GM04504 (cell line): ENCODE measurements at regions not wholly inside any gene's neighbourhood (a gene's known extent, or its start where the extent isn't known, plus 50 kb on each side); places are given as distances from the start of the nearest gene placed in this dataset.

ENCODE experiments used
- DNase-seq: peaks from one replicate; pipeline ENCODE4 v3.0.0-alpha.2; 2012; ENCODE audit warnings: low read depth

DNA sequence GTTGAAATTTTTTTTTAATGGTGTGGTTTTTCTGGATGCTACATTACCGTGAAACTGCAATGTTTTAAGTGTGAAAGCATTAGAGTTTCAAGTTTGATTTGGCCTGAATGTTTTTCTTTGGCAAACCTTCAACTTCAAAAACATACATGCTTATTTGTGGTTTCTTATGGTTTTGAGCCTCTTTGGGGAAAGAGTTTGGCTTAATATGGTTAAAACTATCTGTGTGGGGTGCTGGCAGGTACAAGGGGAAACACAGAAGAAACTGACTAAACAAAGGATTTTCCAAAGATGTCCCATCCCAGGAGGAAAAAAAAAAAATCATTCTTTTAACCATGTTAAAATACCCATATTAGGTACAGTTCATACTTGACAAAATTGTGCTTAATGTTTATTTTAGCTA is 121.1 kb downstream of the HGF start:
- DNase-seq = no peak

DNA sequence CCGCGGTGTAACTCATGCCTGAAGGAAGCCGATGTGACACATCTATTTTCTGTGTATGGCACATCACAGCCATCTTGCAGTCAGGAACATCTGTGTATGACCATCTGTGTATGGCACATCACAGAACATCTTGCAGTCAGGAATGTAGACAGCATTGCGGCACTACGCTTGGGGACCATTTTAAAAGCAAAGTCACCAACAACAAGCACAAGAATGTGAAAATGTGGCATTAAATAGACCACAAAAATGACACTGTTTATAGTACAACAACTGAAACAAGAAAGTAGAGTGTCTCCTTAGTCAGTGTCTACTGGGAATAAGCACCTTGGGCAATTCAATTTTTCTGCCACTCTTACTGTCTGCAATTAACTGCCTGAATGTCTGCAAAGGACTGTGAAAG is 124.4 kb downstream of the HGF start:
- no peak for DNase-seq

DNA sequence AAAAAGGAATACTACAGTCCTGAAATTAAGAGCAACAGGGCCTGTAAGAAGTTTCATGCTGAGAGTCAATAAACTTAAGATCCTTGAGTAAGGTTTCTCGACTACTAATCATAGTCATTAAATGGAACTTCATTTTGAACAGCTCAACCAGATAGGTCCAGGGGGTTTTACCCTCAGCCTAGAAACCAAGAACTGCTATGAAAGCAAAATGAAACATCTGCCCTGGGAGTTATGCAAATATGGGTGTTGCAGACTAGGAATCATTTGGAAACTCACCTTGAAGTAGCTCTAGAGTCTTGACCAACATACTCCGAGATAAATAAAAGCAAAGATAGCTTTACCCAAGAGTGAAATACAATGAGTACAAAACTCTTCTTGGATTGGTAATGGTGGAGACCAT is 128.0 kb downstream of the HGF start:
- no peak for DNase-seq

DNA sequence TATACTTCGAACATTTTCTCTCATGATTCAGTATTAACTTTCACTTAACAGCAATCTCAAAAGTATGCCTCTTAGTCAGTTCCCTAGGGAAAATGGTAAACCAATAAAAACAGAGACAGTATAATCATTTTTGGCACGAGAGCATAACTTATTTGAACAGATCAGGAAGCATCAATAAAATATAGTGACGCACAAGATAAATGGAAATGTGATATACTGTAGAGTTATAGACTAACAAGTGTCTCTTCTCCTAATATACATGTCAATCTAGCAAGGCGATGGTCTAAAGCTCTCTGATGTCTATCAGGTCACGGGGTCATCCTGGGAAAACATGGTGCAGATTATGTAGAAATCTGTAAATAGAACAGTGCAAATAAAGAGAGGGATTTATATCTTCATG is 131.6 kb downstream of the HGF start:
- peak; percentile 42 for DNase-seq

DNA sequence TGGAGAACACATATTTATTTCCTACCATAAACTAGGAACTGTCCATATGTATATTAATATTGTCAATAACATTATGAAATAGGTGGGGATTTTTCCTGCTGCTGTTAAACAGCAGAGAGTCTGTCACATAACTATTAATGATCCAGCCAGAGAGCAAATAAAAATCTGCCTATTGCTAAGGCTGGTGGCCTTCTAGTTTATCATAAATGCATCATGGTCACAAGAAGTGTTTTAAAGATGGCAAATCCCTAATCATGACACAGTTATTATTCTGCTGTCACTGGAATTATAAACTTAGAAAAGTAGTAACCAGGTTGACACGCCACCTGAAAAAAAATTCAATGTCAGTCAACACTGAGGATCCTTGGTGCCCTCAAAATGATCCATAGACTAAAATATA is 132.3 kb downstream of the HGF start:
- DNase-seq = no peak

DNA sequence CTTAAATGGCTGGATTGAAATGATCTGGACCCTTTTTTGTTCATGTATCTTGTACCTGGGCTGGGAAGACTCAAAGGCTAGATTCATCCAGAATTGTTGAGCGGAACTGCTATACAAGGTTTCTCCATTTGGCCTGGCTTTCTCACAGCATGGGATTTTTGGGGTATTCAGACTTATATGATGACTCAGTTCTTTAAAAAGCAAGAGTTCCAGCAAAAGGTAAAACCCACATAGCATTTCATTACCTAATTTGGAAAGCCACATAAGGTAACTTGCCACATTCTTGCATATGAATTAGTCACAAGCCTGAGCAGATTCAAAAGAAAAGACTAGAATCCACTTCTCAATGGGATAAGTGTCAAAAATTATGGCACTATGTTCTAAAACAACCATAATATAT is 137.4 kb downstream of the HGF start:
- no peak for DNase-seq

DNA sequence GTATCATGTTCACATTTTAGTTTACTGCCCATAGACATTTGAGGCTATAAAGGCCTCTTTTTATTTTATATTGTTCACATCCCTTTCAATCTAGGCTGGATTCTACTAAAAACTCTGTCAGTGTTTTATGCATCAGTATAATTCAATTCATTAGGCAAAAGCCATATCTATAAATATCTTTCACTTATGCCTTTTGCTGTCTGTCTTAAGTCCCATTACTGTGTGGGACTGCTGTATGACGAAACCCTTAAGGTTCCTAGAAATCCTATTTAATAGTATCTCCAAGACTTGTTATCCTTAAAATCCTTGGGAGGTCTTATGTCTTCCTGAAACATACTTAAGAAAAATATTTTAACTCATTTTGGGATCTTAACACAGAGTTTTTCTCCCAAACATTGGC is 139.2 kb downstream of the HGF start:
- DNase-seq = no peak

DNA sequence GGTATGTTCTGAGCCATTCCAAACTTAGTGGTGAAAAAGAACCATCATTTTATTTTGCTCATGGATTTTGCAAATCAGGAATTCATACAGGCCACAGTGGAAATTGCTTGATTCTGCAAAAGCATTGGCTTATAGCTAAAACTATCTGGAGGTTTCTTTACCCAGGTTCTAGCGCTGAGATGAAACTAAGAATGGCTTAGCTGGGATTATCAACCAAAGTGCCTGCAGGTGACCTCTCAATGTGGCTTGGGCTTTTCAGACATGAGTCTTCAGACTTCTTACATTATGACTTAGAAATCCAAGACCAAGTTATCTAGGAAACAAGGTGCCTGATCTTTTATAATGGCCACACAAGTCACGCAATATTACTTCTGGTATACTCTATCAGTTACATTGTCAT is 140.1 kb downstream of the HGF start:
- no peak for DNase-seq

DNA sequence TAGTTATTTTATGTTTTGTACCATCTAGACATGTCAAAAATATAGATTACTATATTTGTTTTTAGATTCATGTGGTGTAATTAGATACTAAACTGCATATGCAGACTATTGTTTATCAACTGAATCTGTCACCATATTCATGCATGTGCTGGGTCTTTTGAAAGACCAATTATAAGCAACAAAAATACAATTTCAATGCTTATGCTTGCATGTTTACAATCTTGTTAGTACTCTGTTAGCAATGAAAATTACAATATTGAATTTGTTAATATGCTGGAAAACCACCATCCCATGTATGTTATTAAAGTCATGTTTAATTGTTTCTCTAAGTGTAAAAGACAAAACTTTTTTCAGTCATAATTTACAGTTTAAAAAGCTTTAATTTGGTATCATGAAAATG is 140.9 kb downstream of the HGF start:
- DNase-seq = no peak

DNA sequence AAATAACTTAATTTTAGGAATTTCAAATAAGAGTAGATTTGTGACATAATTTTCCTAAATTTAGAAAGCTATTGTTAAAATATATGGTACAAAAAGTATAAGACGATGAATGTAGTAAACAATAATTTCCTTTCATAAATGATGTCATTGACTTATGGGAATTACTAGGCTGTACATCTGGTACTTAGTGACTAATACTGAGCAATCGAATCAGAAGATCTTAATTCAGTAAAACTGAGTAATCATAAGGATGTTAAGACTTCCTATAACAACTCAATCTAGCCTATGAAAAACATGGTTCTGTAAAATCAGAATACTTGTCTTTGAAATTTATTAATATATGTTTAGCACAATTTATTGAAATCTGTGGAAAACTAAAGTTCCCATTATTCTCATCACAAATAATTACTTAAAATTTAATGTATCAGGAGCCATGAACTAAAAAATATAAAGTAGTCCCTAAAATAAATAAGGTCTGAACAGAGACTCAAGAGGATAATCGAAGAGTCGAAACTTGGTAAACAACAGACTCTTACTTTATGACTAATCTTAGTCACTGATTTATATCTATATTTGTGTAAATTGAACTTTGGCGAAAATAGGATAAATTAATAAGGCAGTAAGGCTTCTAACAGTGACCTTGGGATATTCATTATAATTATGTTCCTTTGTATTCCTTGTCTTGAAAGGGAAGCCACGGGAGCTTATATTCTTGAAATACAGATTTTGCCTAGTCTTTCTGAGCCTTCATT is 142.1 kb downstream of the HGF start:
- no peak for DNase-seq

DNA sequence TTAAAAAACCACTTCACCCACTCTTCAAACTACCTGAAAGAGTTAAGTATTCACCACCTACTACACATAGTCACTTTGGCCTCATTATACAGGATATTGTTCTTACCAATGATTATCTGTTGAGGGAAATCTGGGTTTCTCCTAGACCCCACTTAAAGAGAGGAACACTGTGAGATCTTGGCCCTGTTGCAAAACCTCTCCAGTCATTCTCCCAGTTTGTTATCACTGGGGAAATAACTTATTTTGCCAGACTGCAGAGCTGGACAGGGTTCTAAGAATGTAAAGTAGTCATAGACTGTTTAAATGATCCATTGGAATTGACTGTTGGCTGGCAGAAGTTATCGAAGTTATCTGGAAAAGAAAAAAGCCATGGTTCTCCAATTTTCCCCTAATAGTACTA is 143.8 kb downstream of the HGF start:
- DNase-seq = no peak

DNA sequence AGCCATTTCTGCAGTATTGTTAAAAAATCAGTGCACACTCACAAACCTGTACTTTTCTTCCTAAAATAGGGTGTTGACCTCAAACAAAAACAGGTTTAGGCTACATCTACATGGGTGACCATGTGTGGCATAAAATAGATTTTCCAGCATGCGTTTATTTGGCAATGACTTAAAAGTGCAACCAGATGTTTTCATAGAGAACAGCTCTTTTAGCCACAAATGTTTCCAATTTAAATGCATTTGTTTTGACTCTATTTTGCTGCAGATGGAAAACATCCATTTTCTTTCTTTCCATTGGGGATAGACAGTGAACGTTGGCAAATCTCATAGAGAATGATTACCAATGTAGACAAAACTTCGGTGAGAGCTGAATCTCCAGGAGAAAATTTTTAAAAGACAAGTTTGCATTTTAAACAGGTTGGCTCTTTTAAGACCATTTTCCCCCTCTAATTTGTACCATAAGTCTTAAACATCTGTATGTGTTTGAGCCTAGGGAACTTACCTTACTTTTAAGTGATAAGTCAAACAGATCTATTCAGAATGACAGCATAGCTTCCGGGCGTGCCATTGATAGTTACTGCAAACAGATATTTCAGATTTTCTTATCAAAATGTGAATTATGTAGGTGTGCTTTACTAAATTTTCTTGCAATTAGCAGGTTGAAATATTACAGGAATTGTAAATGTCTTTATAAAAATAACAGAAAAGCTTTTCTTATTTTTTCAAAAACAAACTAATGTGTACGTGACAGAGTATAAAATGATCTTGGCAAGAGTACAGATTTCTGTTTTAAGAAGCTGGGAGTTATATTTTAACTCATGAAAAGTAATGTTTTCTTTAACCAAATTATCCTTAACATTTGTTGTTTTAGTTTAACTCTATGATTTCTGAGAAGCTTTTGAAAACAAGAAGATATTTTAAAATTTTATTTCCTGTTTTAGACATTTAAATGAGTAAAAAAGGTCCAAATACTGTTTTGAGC is 144.9 kb downstream of the HGF start:
- DNase-seq = peak; percentile 35

DNA sequence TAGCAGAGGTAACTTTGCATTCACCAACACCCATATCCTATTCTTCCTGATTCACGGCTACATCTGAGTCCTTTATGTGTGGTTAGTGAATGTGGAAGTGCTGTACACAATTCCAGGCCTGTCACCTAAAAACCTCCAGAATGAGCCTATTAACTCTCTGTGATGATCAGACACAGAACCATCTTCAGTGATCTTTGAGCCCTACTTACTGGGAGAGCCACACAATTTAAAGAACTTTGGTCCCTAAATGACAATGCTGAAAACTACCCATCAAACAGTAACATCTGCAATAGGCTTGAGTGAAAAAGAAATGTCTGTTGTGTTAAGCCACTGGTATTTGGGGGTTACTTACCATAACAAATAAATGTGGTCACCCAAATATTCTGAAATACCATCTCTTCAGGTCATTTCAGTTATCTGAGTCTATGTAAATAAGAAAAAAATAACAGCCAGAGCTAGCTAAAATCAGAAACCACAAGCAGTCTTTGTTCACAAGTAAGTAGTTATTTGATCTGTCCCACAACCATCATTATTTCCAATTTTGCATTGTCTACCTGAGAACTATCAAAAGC is 145.7 kb downstream of the HGF start:
- no peak for DNase-seq

DNA sequence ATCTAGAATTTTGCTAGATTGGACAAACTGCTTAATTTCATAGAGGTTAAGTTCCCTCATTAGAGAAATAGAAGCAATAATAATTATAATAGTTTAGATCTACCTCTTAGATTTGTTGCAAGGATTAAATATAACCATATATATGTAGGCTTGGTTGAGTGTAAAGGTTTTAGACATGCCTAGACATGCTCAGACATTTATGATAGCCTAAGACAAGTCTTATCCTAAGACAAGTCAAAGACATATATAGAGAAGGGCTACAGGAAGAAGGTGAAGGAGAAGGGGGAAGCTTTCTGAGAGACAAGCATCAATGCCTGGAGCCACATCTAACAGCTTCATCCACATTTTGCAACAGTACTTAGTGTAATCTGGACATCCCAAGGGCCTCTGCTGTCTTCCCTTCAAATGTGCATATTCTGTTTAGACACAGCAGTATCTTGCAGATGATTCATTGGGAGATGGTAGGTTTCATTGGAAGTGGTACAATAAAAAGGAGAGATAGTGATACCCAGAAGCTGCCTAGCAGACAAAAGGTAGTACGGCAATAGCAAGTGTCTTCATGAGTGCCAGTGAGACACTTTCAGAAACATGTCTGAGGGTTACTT is 146.5 kb downstream of the HGF start:
- no peak for DNase-seq

DNA sequence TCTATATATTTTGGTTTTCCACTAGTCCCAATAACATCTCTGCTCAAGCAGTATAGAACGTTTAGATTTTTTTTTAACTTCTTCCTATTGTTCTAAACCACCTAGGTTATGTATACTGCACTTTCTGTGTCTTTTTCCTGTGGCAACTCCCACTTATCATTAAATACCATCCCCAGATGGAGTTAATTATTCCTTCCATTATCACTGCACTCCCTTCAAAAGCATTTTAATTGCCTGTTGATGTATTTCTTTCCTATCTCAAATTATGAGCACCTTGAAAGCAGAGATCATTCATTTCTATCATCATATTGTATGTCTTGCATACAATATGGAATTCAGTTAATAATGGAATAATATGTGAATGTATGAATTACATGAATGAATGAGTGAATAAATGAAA is 148.0 kb downstream of the HGF start:
- DNase-seq = no peak

DNA sequence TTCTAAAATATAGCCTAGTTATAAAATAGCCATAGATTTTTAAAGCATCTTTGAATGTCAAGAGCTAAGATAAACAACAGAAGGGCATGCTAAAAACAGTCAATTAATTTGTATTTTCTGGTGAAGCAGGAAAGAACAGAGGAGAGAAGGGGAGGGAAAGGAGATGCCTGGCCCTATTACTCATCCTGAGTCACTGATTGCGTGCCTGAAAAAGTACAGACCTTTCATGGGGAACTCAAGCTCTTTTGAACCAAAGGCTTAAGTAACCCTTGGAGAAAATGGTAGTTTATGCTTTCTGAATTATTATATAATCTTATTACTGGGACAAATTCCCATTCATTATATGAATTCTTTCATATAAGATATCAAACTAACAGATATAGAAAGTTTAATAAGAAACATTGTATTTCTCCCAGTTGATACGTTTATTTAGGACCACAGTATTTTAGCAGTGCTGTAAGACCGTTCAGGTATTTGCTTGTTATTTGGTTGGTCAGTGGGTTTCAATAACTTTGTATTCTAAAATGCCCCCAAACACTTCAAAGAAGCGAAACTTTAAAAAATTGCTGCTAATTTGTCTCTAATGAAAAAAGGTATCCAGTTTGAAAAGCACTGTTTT is 151.3 kb downstream of the HGF start:
- DNase-seq = peak; percentile 74

DNA sequence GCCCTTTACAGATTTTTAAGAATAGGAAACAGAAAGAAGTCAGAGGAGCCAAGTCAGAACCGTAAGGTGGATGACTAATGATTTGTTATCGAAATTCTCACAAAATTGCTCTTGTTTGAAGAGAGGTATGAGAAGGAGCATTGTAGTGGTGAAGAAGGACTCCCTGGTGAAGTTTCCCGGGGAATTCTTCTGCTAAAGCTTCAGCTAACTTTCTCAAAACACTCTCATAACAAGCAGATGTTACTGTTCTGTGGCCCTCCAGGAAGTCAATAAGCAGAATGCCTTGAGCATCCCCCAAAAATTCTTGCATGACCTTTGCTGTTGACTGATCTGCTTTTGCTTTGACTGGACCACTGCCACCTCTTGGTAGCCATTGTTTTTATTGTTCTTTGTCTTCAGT is 152.9 kb downstream of the HGF start:
- DNase-seq = no peak

DNA sequence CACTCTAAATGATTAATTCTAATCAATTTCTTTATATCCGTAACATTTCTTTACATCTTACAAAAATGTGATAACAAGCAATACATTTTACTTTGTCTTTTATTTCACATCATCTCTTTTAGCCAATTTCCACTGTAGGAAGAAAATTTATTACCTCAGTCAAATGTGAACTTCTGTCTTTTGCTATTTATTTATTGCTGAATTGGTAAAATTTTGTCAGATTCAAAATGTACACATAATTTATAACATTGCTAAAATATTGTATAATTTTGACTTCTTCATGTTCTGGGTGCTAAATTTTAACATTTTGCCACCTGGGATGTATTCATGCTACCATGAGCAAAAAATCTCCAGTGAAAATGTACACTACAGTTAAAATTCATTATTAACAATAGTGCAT is 158.0 kb downstream of the HGF start:
- DNase-seq = no peak

DNA sequence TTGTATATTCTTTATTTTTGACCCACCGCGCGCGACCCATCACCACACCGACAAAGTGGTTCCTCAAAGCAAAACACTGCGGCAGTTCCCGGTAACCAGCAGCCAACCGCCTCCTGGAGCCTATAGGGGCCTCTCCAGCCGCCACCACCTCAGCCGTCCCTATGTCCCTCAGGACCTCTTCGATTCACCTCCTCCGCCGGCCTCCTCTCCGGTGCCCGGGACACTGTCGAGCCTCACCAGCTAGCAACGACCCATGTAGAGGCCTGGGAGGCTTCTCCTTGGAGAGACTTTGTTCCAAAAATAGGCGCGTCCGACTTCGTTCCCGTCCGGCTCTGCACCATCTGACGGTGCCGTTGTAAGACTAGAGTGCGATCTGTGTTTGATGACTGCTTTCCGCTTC is 158.8 kb downstream of the HGF start:
- no peak for DNase-seq

DNA sequence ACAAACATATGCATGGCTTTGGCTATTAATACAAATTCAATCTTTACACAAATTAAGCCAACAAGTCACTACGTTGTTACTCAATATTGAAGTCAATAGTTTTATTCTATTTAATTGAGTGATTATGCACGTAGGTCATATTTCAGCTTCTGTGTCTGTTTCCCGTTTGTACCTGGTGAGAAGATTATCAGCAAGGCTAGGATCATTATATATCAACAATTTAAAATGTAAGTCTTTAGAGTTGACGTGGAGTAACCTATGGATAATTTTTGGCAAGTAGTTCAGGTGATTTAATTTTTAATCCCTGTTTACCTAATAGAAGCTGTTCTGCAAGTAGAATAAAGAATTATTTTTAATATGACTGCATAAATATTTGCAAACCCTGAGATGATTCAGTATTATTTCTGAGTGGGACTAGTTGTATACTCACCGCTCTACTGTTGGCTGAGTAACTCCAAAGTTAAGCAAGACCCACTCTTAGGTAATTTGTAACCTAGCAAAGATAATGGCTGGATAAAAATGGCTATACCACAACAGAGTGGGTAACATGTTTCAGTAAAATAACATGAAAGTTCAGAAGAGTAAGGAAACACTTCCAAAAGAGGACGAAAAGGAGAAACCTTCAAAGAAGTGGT is 161.0 kb downstream of the HGF start:
- DNase-seq = no peak

DNA sequence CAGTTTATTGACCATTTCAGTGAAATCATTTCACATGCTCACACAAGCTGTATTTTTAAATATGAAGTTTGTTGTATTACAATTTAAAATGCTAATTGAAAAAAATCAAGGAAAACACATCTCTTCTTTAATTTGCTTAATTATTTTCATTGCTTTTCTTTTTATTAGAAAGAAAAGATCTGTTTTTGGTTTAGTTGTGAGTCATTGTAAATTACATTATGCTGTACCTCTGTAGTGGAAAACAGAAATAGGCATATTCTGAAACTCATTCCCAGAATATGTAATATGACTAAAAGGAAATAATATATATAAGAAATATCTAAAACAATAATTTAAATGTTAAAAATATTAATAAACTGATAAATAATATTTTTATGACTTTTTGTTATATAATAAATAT is 161.9 kb downstream of the HGF start:
- no peak for DNase-seq
